Muscle layer of duodenum (tissue), 2 donors: ENCODE measurements at regions not wholly inside any gene's neighbourhood (a gene's known extent, or its start where the extent isn't known, plus 50 kb on each side); places are given as distances from the start of the nearest gene placed in this dataset.

Source experiments
- H3K27ac ChIP-seq: one replicate; pipeline ENCODE4 v1.7.0; 2013; ENCODE audit warnings: mild to moderate bottlenecking, low read length
- H3K27me3 ChIP-seq: one replicate; pipeline ENCODE4 v1.7.0; 2013; ENCODE audit warnings: low read depth, mild to moderate bottlenecking, control low read depth, low read length
- H3K36me3 ChIP-seq, 2 donors: one replicate each; pipeline ENCODE4 v1.7.0; 2013; ENCODE audit warnings: low read length in 2 of 2, control low read depth in 1 of 2, mild to moderate bottlenecking in 1 of 2; ENCODE audit not compliant: insufficient read depth in 2 of 2, control insufficient read depth in 1 of 2
- H3K4me1 ChIP-seq, 2 donors: one replicate each; pipeline ENCODE4 v1.7.0; 2013; ENCODE audit warnings: low read length in 2 of 2, mild to moderate bottlenecking in 2 of 2, control low read depth in 1 of 2, moderate library complexity in 1 of 2; ENCODE audit not compliant: insufficient read depth in 2 of 2, control insufficient read depth in 1 of 2
- H3K4me3 ChIP-seq, 2 donors: one replicate each; pipeline ENCODE4 v1.7.0; 2013; ENCODE audit warnings: low read length in 2 of 2, low read depth in 1 of 2, mild to moderate bottlenecking in 1 of 2
- H3K9me3 ChIP-seq, 2 donors: one replicate each; pipeline ENCODE4 v1.7.0; 2013; ENCODE audit warnings: low read length in 2 of 2, control low read depth in 1 of 2, mild to moderate bottlenecking in 1 of 2; ENCODE audit not compliant: control insufficient read depth in 1 of 2
- donor health status: healthy.

DNA sequence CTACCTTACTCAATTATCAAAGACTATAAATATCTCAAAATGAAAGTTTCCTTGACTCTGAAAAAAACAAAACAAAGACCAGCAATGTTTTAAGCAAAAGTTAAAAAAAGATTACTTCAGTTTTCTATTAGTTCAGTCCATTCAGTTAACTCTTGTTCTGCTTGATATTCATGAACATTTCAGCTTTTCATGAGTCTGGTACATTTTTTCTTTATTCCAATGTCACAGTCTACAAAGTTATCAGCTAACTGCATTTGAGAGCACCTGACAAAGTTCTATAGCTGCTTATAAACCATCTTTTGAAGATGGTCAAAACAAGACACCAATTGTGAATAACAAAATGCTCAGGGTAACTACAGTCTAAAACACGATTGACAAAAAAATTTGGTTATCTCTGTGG lies 156.1 kb upstream of the NOX3 start:
- Histone ChIP-seq H3K9me3 (peaks cover 0 to 18% of the 10 kb centered on the region in 2 donors), H3K27me3 (no peaks in the 10 kb centered on the region), H3K4me1 (no peaks in the 10 kb centered on the region), H3K27ac (no peak overlapping the region), H3K4me3 (no peak overlapping the region), H3K36me3 (no peaks in the 10 kb centered on the region)

DNA sequence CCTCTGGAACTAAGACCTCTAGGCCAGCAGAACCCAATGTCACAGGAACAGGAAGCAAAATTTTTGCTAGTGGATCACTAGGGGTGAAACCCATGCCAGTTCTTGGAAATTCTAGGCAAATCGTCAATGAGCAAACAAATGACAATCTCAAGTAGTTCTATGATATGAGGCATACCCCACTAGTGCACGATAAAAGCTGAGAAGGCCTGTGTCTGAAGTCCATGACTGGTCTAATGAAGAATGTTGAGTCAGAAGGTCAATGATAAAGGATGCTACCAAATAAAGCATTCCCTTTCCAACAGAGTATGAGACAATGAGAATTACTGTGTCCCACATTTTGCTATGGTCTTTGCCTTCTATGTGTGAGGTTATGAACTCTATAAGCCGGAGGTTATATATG lies 149.4 kb upstream of the NOX3 start:
- no peaks in the 10 kb centered on the region for H3K9me3 ChIP-seq
- no peaks in the 10 kb centered on the region for H3K4me1 ChIP-seq
- H3K4me3 ChIP-seq, result no peak overlapping the region
- H3K27me3 ChIP-seq, result no peaks in the 10 kb centered on the region
- no peak overlapping the region for H3K27ac ChIP-seq
- no peaks in the 10 kb centered on the region for H3K36me3 ChIP-seq

DNA sequence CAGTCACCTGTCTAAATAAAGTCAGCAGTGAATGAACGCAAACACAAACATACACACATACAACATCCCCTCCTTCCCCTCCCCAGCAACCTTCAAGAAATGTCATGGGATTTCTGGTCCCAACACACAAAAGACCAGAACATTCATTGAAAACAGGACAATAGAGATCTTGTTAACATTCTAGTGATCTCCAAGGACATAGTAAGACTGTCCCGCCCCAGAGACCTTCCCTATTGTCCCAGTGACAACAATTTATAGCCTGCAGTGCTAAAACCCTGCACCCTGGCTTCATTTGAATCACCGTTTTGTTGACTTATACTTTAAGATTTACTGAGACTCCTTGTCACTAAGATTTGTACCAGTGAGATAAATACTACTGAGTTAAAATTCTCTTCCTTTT lies 143.9 kb upstream of the NOX3 start:
- Histone ChIP-seq H3K4me3 (no peak overlapping the region), H3K27ac (no peak overlapping the region), H3K27me3 (no peaks in the 10 kb centered on the region), H3K4me1 (no peaks in the 10 kb centered on the region), H3K36me3 (no peaks in the 10 kb centered on the region), H3K9me3 (no peaks in the 10 kb centered on the region)

DNA sequence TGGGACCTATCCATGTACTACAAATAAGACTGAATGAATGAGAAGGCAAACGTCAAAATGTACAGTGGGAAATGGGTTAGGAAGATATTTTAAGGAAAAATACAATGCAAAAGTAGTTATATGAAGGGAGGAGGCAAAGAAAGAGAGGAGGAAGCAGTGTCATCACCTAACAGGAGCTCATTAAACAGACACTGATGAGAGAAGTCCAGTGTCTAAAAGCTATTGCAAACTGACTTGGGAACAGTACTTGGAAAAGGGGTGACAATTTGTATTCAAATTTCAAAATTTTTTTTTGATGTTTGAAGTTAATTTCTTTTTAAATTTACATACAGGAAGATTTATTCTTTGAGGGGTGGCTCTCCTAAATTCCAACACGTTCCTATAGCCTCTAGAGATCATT lies 143.5 kb upstream of the NOX3 start:
- Histone ChIP-seq H3K9me3 (no peaks in the 10 kb centered on the region), H3K4me3 (no peak overlapping the region), H3K36me3 (no peaks in the 10 kb centered on the region), H3K27me3 (no peaks in the 10 kb centered on the region), H3K27ac (no peak overlapping the region), H3K4me1 (no peaks in the 10 kb centered on the region)

DNA sequence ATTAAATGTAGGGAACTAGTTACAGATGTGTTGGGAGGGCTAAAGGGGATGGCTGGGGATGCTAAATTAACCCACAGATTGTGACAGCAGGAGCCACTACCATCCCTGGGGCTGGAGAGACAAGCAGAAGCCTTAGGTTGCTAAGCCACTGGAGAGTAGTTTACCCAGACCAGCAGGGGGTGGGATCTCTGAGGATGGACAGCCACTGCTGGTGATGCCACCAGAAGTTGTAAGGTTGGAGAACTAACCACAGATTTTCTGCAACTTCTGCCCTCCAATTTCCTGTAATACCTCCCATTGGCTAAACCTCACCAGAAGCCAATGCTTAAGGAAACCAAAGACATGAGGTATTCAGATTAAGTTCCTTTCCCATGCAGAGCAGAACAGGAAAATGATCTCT lies 139.6 kb upstream of the NOX3 start:
- Histone ChIP-seq H3K27ac (no peak overlapping the region), H3K4me3 (no peak overlapping the region), H3K27me3 (no peaks in the 10 kb centered on the region), H3K36me3 (no peaks in the 10 kb centered on the region), H3K4me1 (no peaks in the 10 kb centered on the region), H3K9me3 (no peaks in the 10 kb centered on the region)

DNA sequence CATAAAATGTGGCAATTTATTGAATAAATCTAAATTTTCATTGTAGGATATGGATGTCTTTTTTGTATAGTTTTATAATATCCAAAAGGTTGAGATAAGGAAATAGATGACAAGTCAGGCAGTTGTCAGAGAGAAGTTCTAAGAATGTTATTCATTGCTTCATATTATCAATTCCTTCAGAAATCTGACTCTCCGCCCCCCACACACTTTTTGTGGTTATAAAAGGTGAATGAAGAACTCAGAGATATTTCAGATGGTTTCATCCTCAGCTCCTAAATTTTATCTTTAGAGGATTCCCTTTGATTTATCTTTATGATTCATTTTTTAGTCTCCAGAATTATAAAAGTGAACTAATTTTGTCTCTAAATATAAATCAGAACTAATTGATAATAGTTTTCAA lies 136.1 kb upstream of the NOX3 start:
- Histone ChIP-seq H3K27me3 (no peaks in the 10 kb centered on the region), H3K27ac (no peak overlapping the region), H3K36me3 (no peaks in the 10 kb centered on the region)

DNA sequence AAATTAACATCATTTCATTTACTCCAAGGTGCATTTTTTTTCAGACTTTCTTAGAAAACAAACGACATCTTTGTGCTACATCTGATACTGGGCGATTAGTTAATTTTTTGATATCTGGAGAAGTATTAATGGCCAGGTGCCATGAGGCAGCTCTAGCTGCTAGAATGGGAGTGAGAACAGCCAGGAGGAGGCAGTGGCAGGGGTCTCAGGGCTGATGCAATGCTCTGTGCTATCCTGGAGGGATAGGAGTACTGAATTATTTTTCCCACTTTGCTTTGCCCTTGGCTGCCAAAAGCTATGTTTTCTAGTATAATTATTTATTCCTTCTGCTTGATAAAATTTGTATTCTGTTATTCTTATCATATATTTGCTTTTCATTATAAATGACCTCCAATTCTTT lies 133.6 kb upstream of the NOX3 start:
- Histone ChIP-seq H3K36me3 (no peaks in the 10 kb centered on the region), H3K9me3 (no peaks in the 10 kb centered on the region), H3K4me3 (no peak overlapping the region), H3K27me3 (no peaks in the 10 kb centered on the region), H3K4me1 (no peaks in the 10 kb centered on the region), H3K27ac (no peak overlapping the region)

More for the DNA sequence above, 136.1 kb upstream of the NOX3 start:
- Histone ChIP-seq H3K4me1 (no peaks in the 10 kb centered on the region), H3K9me3 (no peaks in the 10 kb centered on the region), H3K4me3 (no peak overlapping the region)

DNA sequence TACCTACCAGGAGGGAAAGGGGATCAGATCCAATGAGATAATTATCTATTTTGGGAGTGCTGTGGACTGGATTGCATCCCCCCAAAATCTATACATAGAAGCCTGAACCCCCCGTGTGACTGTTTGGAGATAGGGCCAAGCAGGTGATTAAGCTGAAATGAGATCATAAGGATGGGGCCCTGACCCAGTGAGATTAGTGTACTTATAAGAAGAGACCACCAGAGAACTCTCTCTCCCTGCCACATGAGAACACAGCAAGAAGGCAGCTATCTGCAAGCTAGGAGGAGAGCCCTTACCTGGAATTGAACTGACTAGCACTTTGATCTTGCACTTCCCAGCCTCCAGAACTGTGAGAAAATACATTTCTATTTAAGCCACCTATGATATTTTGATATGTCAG lies 132.2 kb upstream of the NOX3 start:
- Histone ChIP-seq H3K4me1 (no peaks in the 10 kb centered on the region), H3K36me3 (no peaks in the 10 kb centered on the region), H3K4me3 (no peak overlapping the region), H3K27ac (no peak overlapping the region), H3K9me3 (no peaks in the 10 kb centered on the region), H3K27me3 (no peaks in the 10 kb centered on the region)

DNA sequence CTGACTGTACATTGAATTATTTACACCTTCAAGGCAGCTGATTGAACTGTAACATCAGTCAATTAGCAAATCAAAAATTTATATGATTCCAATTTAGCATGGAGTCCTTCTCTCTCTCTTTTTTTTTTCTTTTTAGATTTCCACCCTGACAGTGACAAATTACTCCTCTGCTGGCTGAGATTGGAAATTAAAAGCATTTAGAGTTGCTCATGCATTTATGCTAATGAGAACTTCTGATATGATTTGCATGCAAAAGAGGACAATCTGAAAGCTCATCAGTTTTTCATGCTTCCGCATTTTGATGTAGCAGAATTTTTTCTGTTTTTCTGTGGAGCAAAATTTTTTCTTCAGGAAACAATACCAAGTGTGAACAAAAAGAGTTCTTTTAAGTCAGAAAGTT lies 130.5 kb upstream of the NOX3 start:
- Histone ChIP-seq H3K4me3 (no peak overlapping the region), H3K27ac (no peak overlapping the region), H3K27me3 (no peaks in the 10 kb centered on the region), H3K36me3 (no peaks in the 10 kb centered on the region), H3K4me1 (no peaks in the 10 kb centered on the region), H3K9me3 (no peaks in the 10 kb centered on the region)

DNA sequence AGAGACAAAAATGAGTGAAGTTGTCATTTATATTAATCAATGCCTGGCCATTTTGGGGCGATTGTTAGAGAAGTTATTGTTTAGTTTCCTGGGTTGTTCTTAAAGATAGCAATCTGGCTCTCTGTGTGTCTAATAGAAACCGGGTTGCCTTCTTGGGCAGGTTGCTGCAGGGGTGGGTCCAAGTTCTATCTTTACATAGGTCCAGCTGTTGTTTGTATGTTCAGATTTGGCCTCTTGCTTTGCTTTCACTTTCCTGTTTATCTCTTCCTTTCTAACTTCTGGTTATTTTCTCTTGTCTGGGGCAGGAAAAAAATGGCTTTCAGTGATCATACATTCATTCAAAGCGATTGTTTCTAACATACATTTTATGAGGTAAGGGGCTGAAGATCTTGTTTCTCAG lies 128.4 kb upstream of the NOX3 start:
- Histone ChIP-seq H3K4me3 (no peak overlapping the region), H3K4me1 (no peaks in the 10 kb centered on the region), H3K27me3 (no peaks in the 10 kb centered on the region), H3K9me3 (no peaks in the 10 kb centered on the region), H3K27ac (no peak overlapping the region), H3K36me3 (no peaks in the 10 kb centered on the region)

DNA sequence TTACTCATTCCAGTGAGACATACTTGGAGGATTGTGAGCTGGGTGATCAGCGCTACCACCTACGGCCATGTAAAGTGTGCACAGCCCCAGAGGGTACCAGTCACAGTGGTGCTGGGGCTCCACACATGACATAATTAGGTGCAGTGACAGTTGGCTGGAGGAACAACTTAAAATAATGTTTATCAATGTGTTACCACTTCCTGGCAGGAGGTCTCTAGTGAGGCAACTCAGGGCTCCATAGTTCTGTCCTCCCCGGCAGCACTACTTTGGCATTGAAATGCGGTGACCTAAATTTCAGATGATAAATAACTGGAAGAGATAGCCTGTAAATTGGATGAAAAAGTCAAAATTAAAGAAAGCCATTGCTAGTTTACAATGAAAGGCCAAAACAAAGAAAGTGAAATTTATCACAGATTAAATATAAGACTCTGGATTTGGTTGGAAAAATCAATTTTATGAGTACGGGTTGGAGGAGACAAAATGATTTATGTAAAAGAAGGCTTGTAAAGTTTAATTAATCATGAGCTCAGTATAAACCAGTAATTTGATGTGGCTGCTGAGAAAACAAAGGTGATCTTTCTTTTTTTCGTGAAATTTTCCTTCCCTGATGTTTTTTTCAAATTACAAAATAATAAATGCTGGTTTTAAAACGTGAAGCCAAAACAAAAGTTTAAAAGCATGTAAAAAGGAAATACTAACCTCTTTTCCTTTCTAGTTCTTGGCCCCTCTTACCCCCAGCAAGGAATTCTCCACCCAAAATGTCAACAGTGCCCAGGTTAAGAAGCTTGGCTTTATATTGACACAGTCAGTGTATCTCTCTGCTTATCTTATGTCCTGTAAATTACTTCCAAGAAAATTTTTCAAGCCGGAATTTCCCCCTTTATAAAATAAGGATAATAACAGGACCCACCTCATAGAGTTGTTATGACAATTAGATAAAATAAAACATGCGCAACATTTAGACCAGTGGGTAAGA lies 126.7 kb upstream of the NOX3 start:
- H3K27ac ChIP-seq, result no peak overlapping the region
- no peaks in the 10 kb centered on the region for H3K27me3 ChIP-seq
- no peaks in the 10 kb centered on the region for H3K4me1 ChIP-seq
- H3K9me3 ChIP-seq, result no peaks in the 10 kb centered on the region
- no peaks in the 10 kb centered on the region for H3K36me3 ChIP-seq
- no peak overlapping the region for H3K4me3 ChIP-seq

DNA sequence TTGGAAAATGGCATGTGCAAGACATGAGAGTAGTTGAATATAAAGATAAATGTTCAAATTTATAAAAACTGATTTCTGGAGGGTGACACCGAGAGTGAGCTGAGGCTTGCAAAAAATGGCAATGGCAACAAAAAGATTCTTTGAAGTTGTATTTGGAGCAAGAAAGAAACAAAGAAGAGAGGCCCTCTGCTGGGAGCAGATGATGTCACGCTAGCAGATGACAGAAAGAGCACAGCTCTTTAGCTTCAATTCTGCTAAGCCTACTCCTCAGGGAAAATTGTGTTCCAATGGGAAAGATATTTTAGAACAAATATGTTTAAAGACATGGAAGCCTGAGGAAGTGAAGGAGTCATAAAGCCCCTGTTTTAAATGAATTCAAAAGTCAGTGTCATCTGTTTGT lies 125.3 kb upstream of the NOX3 start:
- Histone ChIP-seq H3K36me3 (no peaks in the 10 kb centered on the region), H3K9me3 (no peaks in the 10 kb centered on the region), H3K4me3 (no peak overlapping the region), H3K4me1 (no peaks in the 10 kb centered on the region), H3K27ac (no peak overlapping the region), H3K27me3 (no peaks in the 10 kb centered on the region)
